Activated CD8-positive, alpha-beta memory T cell treated with anti-CD3 and anti-CD28 coated beads, Interleukin-2, amount 50 U/mL, for 48 hours (primary cell): ENCODE measurements at regions not wholly inside any gene's neighbourhood (a gene's known extent, or its start where the extent isn't known, plus 50 kb on each side); places are given as distances from the start of the nearest gene placed in this dataset.
"Not testable (repeated sequence)": the region's sequence is repeated elsewhere in the genome, so short reads cannot be mapped to it uniquely, and the experiment has no call there.

ENCODE experiments used
- DNase-seq: peaks from one replicate; pipeline ENCODE4 v3.0.0-alpha.2; 2020

DNA sequence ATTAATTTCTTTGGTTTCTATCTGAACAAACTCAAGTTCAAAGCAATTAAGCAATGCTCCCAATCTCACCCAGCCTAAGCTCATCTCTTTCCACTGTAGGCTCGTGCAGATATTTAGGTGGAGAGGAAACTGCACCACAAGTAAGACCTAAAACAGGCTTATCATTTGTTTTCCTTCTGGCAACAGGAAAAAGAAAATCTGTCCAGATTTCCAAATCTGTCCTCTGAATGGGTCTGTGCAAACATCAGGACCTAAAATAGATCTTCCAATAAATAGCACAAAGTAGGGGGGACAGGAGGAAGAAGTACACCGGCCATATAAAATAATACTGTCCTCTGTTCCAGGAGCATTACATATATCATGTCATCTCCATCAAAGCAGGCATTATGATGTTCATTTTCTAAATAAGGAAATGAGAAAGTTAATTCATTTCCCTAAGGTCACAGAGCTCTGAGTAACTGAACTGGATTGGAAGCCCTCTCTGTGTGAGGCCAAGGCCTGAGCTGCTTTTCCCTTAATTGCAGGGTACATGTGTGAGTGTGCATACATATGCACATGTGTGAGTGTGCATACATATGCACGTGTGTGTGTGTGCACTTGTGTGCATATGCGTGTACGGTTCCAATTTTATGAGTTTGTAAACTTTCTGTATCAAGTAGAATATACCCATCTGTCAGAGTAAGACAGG is 92.8 kb upstream of the PARD3 start:
- DNase-seq, result no peak

DNA sequence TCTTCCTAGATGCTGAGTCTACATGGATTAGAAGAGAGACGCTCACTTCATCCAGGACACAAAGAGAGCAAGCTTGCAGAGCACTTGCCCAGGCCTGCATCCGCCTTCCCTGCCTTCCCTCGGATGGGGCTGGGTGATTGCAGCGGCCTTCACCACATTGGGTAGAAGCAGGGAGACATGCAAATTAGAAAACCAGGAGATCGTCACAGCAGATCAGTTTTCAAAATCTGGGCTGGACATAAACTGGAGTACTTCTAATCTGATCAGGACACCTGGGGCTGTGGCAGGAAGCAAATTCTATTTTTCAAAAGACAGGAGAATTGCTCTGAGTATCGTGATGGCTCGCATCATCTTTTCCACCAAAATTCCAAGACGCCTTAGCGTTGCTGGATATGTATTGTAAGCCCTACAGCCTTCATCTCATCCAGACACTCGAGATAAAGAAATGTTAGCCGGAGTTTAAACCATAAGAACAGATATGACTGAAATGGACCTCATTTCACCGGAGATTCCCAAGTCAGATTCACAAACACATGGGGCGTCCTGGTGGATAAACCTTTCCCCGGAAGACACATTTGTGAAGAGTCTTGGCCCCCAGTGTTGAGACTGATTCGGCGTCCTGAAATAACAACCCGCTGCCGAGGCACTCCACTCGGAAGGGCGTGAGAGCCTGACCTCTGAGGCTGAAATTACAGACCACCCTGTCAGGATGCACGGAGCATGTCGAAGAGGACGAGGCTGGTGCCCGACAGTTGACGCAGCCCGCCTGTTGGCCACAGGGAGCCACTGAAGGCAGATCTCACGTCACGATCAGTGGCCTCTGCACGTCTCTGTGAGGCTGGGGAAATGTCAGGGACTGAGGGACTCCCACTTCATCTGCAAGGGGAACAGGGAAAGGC is 91.2 kb upstream of the PARD3 start:
- DNase-seq, result no peak

DNA sequence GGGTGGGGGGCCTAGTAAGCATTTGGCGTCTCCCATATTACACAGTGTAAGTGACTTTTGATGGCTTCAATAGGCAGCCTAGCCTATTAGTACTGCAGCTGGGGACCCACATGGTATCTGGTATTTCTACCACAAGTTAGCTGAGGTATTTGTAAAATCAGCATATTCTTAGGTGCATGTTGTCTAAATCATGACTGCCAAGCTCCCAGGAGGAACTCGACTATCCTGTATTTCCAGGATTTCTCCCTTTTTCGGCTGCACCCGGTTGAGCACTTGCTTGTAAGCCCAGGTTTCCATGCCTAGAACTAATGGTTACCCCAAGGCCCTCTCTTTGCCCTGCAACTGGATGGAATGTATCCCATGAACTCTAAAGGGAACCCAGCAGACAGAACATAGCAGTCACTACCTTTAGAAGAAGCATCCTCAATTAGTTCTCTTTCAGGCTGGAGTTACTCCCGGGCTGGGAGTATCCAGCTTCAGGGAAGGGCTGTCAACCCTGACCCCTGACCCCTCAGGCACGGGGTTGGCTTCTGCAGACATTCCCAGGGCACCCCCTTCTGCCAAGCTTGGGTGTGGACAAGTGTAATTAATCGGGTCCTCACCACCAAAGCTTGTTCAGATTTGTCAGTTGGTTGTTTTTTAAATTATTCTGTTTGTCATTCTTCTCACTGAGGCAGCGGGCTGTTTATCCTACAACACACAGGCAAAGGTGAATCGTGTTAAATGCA is 90.3 kb upstream of the PARD3 start:
- DNase-seq, result no peak

DNA sequence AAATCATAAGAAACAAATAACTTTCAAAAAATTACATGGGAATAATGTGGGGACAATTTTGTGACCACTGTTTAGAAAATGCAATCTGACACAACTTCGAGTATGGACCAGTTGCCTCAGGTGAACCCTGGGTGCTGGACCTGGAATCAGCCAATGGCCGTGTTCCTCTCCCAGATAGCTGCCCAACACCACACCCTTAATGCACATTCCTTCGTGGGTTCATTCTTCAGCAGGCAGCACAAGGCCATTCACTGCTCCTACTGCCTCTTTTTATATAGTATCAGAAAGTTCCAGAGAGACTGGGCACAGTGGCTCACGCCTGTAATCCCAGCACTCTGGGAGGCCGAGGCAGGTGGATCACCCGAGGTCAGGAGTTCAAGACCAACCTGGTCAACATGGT is 89.1 kb upstream of the PARD3 start:
- DNase-seq, result no peak

DNA sequence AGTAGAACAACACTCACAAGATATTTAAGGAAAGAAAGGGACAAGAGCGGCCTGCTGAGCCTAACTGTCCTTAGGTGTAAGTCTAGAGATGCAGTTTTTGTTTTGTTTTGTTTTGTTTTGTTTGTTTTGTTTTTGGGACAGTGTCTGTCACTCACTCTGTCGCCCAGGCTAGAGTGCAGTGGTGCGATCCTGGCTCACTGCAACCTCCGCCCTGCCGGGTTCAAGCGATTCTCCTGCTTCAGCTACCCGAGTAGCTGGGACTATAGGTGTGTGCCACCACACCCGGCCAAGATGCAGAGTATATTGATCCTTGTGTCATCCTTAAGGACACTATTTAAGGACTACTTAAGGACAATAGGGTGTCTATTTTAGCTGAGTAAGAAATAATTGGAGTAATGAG is 84.1 kb upstream of the PARD3 start:
- no peak for DNase-seq

DNA sequence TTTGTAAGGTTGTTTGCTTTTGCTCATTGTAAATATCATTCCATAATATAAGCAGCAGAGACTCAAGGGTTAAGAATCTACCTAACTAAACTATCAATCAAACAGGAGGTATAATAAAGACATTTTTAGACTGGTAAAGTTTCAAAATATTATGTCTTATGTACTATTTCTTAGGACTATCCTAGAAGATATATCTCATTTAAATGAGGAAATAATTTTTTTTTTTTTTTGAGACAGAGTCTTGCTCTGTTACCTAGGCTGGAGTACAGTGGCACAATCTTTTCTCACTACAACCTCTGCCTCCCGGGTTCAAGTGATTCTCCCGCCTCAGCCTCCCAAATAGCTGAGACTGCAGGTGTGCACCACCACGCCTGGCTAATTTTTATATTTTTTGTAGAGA is 80.9 kb upstream of the PARD3 start:
- DNase-seq, result no peak

DNA sequence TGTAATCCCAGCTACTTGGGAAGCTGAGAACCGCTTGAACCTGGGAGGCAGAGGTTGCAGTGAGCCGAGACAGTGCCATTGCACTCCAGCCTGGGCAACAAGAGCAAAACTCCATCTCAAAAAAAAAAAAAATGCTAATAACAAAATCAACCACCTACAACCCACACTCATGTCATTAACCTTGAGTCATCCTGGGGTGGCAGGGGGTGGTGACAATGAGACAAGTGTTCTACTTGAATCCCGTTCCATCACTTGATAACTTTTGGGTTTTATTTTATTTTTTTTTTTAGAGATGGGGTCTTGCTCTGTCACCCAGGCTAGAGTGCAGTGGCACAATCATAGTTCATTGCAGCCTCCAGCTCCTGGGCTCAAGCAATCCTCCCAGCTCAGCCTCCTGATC is 80.0 kb upstream of the PARD3 start:
- not testable (repeated sequence) for DNase-seq

DNA sequence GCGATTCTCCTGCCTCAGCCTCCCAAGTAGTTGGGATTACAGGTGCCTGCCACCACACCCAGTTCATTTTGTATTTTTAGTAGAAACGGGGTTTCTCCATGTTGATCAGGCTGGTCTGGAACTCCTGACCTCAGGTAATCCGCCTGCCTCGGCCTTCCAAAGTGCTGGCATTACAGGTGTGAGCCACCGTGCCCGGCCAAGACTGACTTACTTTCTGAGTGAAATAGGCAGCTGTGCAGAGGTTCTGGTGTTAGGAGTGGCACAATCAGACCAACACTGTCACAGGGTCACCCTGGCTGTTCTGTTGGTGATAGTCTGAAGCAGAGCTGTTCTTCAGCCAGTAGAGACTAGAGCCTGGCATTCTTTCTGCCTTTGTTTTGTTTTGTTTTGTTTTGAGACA is 77.4 kb upstream of the PARD3 start:
- not testable (repeated sequence) for DNase-seq

DNA sequence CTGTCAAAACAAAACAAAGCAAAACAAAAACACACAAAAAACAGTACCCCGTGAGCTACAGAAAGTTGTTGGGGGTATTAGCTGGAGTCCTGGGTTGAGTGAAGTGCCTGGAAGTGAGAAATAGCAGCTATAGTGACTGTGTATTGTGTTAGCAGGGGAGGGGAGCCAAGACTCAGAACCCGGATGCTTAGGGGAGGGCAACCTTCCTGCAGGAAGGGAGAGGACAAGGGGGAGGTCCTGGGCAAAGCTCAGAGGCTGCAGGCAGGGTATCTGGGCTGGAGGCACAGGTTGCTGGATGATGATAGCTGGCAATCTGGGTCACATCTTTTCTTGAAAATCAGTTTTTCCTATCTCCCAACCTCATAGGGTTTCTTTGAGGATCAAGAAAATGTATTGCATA is 75.8 kb upstream of the PARD3 start:
- DNase-seq, result no peak

DNA sequence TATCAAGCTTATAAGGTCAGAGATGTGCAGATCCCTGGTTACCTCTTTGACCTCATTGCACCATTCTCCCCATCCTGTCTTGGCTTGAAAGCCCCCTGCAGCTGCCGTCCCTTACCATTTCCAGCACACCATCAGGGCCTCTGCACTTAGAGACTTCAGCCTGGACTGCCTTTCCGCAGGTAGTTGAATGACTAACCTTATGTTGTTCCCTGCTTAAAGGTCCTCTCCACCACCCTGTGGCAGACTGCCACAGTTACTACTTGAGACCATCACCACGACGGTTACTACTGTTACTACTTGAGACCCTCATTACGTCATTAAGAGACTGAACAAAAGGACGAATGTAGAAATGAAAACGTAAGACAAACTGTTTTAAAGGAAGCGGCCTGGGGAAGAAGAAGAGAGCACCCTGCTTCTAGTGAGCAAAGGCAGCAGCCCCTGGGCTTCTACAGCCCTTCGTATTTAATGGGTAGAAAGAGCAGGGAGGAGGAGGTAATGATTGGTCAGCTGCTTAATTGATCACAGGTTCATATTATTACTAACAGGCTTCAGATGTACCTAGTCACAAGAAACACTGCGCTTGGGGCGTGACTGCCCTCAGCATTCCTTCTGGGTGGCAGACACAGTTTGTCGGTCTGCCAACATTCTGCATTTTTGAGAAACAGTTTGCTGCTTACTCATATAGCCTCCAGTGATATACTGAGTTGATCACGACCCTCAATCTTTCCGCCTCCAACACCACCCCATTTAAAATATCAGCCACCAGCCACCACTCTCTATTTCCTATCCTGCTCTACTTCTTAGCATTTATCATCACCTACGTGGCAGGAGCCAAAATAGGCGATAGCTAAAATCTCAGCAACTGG is 74.1 kb upstream of the PARD3 start:
- DNase-seq, result no peak

DNA sequence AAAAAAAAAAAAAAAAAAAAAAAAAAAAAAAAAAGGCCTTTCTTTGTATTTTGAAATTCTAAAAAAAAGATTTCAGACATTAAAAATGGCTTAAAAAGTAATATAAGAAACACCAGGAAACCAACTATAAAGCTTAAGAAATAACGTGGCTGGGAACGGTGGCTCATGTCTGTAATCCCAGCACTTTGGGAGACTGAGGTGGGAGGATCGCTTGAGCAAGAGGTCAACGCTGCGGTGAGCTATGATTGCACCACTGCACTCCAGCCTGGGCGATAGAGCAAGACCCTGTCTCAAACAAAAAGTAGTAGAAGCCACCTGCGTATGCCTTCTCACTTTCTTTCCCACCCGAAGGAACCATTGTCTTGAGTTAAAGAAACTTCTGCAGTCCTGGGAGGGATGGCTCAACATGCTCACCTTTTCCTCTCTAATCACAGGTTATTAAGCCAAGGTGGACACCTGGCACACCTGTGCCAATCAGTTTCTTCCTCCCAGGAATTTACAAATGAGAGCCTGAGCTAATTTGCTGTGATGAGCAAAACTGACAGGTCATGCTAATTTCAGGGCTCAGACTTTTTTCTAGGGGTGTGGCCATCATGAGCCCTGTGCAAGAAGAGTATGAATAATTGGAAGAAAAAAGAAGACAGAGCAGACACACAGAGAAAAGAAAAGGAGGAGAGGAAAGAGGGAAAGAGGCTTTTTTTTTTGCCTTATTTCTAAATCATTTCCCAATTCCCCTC is 72.0 kb upstream of the PARD3 start:
- no peak for DNase-seq

DNA sequence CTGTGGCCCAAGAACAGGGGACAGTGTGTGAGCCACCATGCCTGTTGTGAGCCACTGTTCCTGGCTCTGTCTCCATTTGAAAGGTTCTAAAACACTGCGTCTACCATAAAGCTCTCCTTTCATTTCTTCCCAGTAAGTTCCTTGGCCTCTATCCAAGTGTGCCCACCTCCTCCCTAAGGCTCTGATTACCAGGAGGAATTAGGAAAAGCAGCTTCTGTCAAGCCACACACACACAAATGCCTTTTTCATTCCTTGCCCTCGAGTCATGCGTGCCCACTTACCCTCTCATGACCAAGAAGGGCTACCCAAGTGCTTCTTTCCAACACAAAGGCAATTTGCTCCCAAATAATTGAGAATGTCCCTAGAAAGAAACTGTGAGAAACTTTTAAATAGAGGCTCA is 70.8 kb upstream of the PARD3 start:
- no peak for DNase-seq

DNA sequence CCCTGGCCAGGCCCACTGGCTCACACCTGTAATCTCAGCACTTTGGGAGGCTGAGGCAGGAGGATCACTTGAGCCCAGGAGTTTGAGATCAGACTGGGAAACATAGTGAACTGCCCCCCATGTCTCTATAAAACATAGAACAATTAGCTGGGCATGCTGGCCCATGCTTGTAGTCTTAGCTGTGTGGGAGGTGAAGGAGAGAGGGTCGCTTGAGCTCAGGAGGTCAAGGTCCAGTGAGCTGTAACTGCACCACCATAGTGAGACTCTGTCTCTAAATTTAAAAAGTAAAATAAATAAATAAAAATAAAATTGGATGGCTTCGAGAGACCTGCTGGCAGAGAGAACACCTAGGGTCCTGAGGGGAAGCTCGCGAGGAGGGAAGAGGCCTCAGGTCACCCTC is 69.9 kb upstream of the PARD3 start:
- no peak for DNase-seq

DNA sequence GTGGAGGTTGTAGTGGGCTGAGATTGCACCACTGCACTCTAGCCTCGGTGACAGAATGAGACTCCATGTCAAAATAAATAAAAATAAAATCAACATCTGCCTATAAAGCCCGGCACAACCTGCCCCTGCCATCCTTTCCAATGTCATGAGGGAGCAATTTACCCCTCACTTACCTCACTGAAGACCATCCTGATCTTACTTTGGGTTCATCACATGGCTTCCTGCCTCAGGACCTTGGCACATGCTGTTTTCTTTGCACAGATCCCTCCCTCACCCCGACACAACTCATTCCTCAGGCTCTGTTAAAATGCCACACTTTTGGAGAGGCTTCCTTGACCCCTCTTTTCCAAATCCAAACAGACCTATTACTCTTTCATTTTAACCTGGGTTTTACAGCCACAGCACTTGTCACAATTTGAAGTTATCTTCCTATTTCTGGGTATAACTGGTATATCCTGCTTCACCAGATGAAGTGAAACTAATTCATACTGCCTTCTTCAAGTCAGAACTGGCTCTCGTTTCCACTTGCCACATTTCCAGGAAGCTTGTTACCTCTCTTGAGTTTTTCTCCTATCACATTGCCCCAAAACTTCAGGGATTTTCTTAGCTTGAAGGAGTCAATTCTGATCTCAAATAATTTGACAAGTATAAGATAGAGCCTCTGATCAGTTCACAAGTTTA is 69.3 kb upstream of the PARD3 start:
- no peak for DNase-seq

DNA sequence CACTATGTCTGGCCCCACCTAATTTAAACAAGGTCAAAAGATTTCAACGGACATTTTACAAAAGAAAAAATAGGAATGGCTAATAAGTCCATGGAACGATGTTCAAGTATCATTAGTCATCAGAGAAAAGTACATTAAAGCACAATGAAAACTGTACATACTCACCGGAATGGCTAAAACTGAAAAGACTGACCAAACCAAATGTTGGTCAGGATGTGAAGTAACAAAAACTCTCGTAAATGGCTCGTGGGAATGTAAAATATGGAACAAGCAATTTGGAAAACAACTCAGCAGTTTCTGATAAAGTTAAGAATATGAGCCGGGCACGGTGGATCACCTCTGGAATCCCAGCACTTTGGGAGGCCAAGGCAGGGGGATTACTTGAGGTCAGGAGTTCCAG is 65.7 kb upstream of the PARD3 start:
- no peak for DNase-seq

DNA sequence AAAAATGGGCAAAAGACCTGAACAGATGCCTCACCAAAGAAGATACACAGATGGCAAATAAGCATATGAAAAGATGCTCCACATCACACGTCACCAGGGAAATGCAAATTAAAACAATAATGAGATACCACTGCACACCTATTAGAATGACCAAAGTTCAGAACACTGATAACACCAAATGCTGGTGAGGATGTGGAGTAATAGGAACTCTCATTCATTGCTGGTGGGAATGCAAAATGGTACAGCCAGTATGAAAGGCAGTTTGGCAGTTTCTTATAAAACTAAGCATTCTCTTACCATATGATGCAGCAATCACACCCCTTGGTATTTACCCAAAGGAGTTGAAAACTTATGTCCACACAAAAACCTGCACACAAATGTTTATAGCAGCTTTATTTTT is 63.6 kb upstream of the PARD3 start:
- not testable (repeated sequence) for DNase-seq

DNA sequence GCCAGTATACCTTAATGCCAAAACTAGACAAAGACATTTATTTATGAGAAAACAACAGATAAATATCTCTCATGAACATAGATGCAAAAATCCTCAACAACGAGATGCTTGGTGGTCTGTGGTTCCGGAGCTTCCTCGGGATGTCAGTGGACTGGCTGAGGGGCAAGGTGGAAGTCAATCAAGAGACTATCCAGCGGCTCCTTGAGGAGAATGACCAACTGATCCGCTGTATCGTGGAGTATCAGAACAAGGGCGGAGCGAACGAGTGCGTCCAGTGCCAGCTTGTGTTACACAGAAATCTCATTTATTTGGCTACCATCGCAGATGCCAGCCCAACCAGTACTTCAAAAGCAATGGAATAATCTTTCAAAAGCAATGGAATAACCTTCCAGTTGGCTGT is 60.0 kb upstream of the PARD3 start:
- no peak for DNase-seq

DNA sequence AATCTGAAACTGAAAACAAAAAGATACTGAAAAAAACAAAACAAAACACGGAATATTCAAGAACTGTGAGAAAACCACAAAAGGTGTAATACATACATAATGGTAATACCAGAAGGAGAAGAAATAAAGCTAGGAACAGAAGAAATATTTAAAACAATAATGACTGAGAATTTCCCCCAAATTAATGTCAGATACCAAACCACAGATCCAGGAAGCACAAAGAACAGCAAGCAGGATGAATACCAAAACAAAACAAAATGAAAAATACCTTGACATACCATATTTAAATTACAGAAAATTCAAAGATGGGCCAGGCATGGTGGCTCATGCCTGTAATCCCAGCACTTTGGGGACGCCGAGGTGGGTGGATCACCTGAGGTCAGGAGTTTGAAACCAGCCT is 57.7 kb upstream of the PARD3 start:
- DNase-seq, result no peak

DNA sequence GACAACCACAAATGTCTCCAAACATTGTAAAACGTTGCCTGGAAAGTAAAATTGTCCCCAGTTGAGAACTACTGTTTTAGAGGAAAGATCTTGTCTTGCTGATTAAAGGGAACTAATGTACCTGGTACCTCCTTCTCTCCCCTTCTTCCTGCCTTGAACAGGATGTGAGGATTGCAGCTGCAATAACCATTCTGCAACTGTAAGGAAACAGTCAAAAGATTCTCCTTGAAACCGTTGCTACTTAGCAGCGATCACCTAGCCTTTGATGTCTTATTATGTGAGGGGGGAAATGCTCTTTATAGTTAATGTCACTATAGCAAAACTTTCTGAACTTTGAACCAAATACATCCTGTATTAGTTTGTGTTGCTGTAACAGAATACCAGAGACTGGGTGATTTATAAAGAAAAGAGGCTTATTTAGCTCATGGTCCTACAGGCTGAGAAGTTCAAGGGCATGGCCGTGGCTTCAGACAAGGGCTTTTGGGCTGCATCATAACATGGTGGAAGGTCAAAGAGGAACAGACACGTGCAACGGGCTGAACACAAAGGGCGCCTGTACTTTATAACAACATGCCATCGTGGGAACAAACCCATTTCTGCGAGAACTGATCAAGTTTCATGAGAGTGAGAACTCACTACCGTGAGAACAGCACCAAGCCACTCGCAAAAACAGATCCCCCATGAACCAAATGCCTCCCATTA is 54.2 kb upstream of the PARD3 start:
- no peak for DNase-seq

DNA sequence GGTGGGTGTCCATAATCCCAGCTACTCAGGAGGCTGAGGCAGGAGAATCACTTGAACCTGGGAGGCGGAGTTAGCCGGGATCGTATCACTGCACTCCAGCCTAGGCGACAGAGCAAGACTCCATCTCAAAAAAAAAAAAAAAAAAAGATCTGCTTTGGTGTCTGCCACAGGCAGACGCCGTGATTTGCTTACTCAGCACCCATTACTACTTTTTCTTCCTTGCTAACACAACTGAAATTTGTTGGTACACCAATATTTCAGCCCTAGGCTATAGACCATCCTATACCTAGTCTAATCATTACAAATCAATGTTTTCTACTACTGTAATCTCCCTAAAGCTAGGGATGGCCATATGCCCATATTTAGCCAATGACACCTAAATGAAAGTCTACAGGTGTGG is 53.5 kb upstream of the PARD3 start:
- no peak for DNase-seq

DNA sequence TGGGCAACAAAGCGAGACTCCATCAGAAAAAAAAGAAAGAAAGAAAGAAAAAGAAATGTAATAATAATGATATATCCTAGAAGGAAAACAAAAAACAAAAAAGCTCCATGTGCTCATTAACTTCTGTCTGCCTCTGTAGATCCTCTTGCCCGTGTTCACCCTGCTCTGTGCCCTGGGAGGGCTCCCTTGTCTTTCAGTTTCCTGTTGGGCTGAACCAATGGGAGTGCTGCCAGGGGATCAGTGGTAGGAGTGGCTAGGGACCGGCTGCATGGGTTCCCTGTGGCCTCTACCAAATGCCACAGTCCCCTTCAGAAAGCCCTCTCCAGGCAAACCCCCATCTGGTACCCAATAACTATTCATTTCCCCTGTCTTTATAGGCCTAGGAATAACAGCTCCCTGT is 51.8 kb upstream of the PARD3 start:
- no peak for DNase-seq
